CD4-positive, alpha-beta memory T cell (primary cell): ENCODE measurements at regions not wholly inside any gene's neighbourhood (a gene's known extent, or its start where the extent isn't known, plus 50 kb on each side); places are given as distances from the start of the nearest gene placed in this dataset.
A peak's percentile ranks its signal among the peaks of the same experiment; 100 is the strongest.

Experiments used
- CTCF ChIA-PET: fragments of 350-600 bp; sonication (Branson Sonifier 250); formaldehyde crosslinking; loops from one replicate; lab custom pipeline; 2021; ENCODE audit warnings: inconsistent platforms; ENCODE audit not compliant: partially characterized antibody; lab: Charles Lee
- POLR2A ChIA-PET: fragments of 350-600 bp; sonication (Branson Sonifier 250); formaldehyde crosslinking; loops from one replicate; lab custom pipeline; 2021; ENCODE audit not compliant: partially characterized antibody; lab: Charles Lee
- DNase-seq, 5 donors: peaks; one replicate each; pipeline versions ENCODE4 v3.0.0 to v3.0.0-alpha.2; 2020 to 2022; ENCODE audit warnings: mixed read lengths in 1 of 5
- H3K27ac ChIP-seq: one replicate; pipeline ENCODE4 v1.7.0; 2013; ENCODE audit warnings: low read depth, low read length
- H3K27me3 ChIP-seq: 2 replicates; pipeline ENCODE4 v1.7.0; 2013; ENCODE audit warnings: mild to moderate bottlenecking, low read length, moderate library complexity; ENCODE audit not compliant: insufficient read depth
- H3K36me3 ChIP-seq: 2 replicates; pipeline ENCODE4 v1.7.0; 2013; ENCODE audit warnings: mild to moderate bottlenecking, low read length, moderate library complexity; ENCODE audit not compliant: insufficient read depth
- H3K4me1 ChIP-seq: 2 replicates; pipeline ENCODE4 v1.7.0; 2013; ENCODE audit warnings: mild to moderate bottlenecking, low read length, moderate library complexity; ENCODE audit not compliant: insufficient read depth
- H3K4me3 ChIP-seq, 2 donors: one replicate each; pipeline ENCODE4 v1.7.0; 2013; ENCODE audit warnings: low read length in 2 of 2, mild to moderate bottlenecking in 1 of 2
- H3K9me3 ChIP-seq, 2 donors: one replicate each; pipeline ENCODE4 v1.7.0; 2013; ENCODE audit warnings: low read length in 2 of 2, control low read depth in 1 of 2; ENCODE audit not compliant: control insufficient read depth in 1 of 2
- H3K27ac Mint-ChIP-seq, 7 donors: one replicate each; pipeline ENCODE4 v1.8.0; 2020 to 2021; ENCODE audit warnings: mixed read lengths in 7 of 7, mild to moderate bottlenecking in 6 of 7, inconsistent platforms in 3 of 7, moderate library complexity in 3 of 7
- H3K27me3 Mint-ChIP-seq, 2 donors: one replicate each; pipeline ENCODE4 v1.8.0; 2020 to 2021; ENCODE audit warnings: mixed read lengths in 2 of 2
- H3K36me3 Mint-ChIP-seq, 2 donors: one replicate each; pipeline ENCODE4 v1.8.0; 2020 to 2021; ENCODE audit warnings: mixed read lengths in 2 of 2, inconsistent platforms in 1 of 2, mild to moderate bottlenecking in 1 of 2
- H3K4me1 Mint-ChIP-seq, 4 donors: one replicate each; pipeline ENCODE4 v1.8.0; 2020 to 2021; ENCODE audit warnings: mixed read lengths in 4 of 4, mild to moderate bottlenecking in 1 of 4
- H3K4me3 Mint-ChIP-seq, 8 donors: one replicate each; pipeline ENCODE4 v1.8.0; 2020 to 2021; ENCODE audit warnings: mixed read lengths in 8 of 8, mild to moderate bottlenecking in 7 of 8, moderate library complexity in 6 of 8, inconsistent platforms in 3 of 8
- H3K9me3 Mint-ChIP-seq, 8 donors: one replicate each; pipeline ENCODE4 v1.8.0; 2020 to 2021; ENCODE audit warnings: mixed read lengths in 8 of 8, mild to moderate bottlenecking in 5 of 8, inconsistent platforms in 3 of 8, moderate library complexity in 1 of 8
- intact Hi-C: fragments of 100-400 bp; cut with micrococcal nuclease; formaldehyde crosslinking; loops from one replicate; pipeline ENCODE4 v1.15.1; 2023

GRCh38 chrX:40285876-40286275, 188.1 kb upstream of the BCOR start:
- Histone ChIP-seq H3K36me3 (no peaks in the 10 kb centered on the region), H3K27me3 (no peaks in the 10 kb centered on the region), H3K9me3 (no peaks in the 10 kb centered on the region), H3K27ac (no peak overlapping the region), H3K4me3 (no peak overlapping the region), H3K4me1 (peaks cover 13% of the 10 kb centered on the region)
- ChIA-PET CTCF (no interaction called here), POLR2A (interaction anchor here (1.0 kb wide), 1 partner anchor 59 kb away, joined by 3 read pairs; no protein-coding TSS in a partner anchor)
- Mint-ChIP-seq H3K9me3 (peaks cover 0 to 26% (median 11%) of the 10 kb centered on the region in 8 donors), H3K27me3 (no peaks in the 10 kb centered on the region), H3K4me1 (peaks cover 11 to 13% (median 13%) of the 10 kb centered on the region in 4 donors), H3K4me3 (no peak overlapping the region), H3K36me3 (peaks cover 0 to 3% of the 10 kb centered on the region in 2 donors), H3K27ac (no peak overlapping the region)
- no peak for DNase-seq
- intact Hi-C loops = no loop called here

- no peaks in the 10 kb centered on the region for H3K27me3 ChIP-seq
- Mint-ChIP-seq H3K27me3 (no peaks in the 10 kb centered on the region), H3K4me3 (no peak overlapping the region), H3K27ac (peak overlapping the region in 1 of 7 donors; percentile 72), H3K36me3 (peaks cover 0 to 3% of the 10 kb centered on the region in 2 donors), H3K4me1 (peaks cover 12 to 21% (median 14%) of the 10 kb centered on the region in 4 donors), H3K9me3 (peaks cover 0 to 20% (median 9%) of the 10 kb centered on the region in 8 donors)
- ChIA-PET CTCF (no interaction called here), POLR2A (interaction anchor here (1.0 kb wide), 1 partner anchor 58 kb away, joined by 3 read pairs; no protein-coding TSS in a partner anchor)
- DNase-seq = no peak
- H3K9me3 ChIP-seq = no peaks in the 10 kb centered on the region
- no peak overlapping the region for H3K4me3 ChIP-seq
- H3K36me3 ChIP-seq = no peaks in the 10 kb centered on the region
- no peak overlapping the region for H3K27ac ChIP-seq
- H3K4me1 ChIP-seq = peaks cover 16% of the 10 kb centered on the region
- intact Hi-C loops = no loop called here
Observed at GRCh38 chrX:40284852-40285251, 187.1 kb upstream of the BCOR start.

GRCh38 chrX:40283981-40284380, 186.2 kb upstream of the BCOR start:
- ChIA-PET CTCF (no interaction called here), POLR2A (no interaction called here)
- Histone ChIP-seq H3K27me3 (no peaks in the 10 kb centered on the region), H3K36me3 (no peaks in the 10 kb centered on the region), H3K4me3 (no peak overlapping the region), H3K27ac (no peak overlapping the region), H3K4me1 (peaks cover 24% of the 10 kb centered on the region), H3K9me3 (no peaks in the 10 kb centered on the region)
- Mint-ChIP-seq H3K27ac (no peak overlapping the region), H3K4me3 (no peak overlapping the region), H3K9me3 (peaks cover 0 to 15% (median 6%) of the 10 kb centered on the region in 8 donors), H3K27me3 (no peaks in the 10 kb centered on the region), H3K36me3 (peaks cover 0 to 3% of the 10 kb centered on the region in 2 donors), H3K4me1 (peaks cover 20 to 30% (median 22%) of the 10 kb centered on the region in 4 donors)
- DNase-seq = no peak
- intact Hi-C loops = no loop called here

- Mint-ChIP-seq H3K27ac (peak overlapping the region in 1 of 7 donors; percentile 37), H3K9me3 (peaks cover 0 to 15% (median 6%) of the 10 kb centered on the region in 8 donors), H3K4me1 (peaks cover 24 to 38% (median 29%) of the 10 kb centered on the region in 4 donors), H3K27me3 (no peaks in the 10 kb centered on the region), H3K4me3 (no peak overlapping the region), H3K36me3 (peaks cover 0 to 3% of the 10 kb centered on the region in 2 donors)
- POLR2A ChIA-PET = interaction anchor here (0.9 kb wide), 1 partner anchor 179 kb away, joined by 3 read pairs; no protein-coding TSS in a partner anchor
- Histone ChIP-seq H3K36me3 (no peaks in the 10 kb centered on the region), H3K4me1 (peaks cover 32% of the 10 kb centered on the region), H3K27ac (no peak overlapping the region), H3K4me3 (no peak overlapping the region), H3K9me3 (no peaks in the 10 kb centered on the region), H3K27me3 (no peaks in the 10 kb centered on the region)
- DNase-seq = no peak
- intact Hi-C loops = no loop called here
- CTCF ChIA-PET = no interaction called here
Observed at GRCh38 chrX:40282946-40283660, 185.3 kb upstream of the BCOR start.

- POLR2A ChIA-PET = interaction anchor here (0.9 kb wide), 1 partner anchor 178 kb away, joined by 3 read pairs; no protein-coding TSS in a partner anchor
- CTCF ChIA-PET = no interaction called here
Observed at GRCh38 chrX:40282348-40282747, 184.6 kb upstream of the BCOR start.

GRCh38 chrX:40281336-40282005, 183.7 kb upstream of the BCOR start:
- H3K9me3 Mint-ChIP-seq = peaks cover 0 to 20% (median 5%) of the 10 kb centered on the region in 8 donors
- H3K4me1 ChIP-seq = peaks cover 37% of the 10 kb centered on the region
- H3K4me3 Mint-ChIP-seq = peak overlapping the region in 6 of 8 donors; percentile 18 to 51 (median 35)
- H3K4me1 Mint-ChIP-seq = peaks cover 24 to 42% (median 32%) of the 10 kb centered on the region in 4 donors
- peaks cover 0 to 3% of the 10 kb centered on the region in 2 donors for H3K36me3 Mint-ChIP-seq
- POLR2A ChIA-PET = interaction anchor here (0.6 kb wide), 1 partner anchor 1477 kb away, joined by 3 read pairs; no protein-coding TSS in a partner anchor
- intact Hi-C loops = no loop called here
- CTCF ChIA-PET = no interaction called here
- no peaks in the 10 kb centered on the region for H3K27me3 Mint-ChIP-seq
- no peak overlapping the region for H3K27ac ChIP-seq
- H3K27ac Mint-ChIP-seq = peak overlapping the region in 6 of 7 donors; percentile 22 to 65 (median 40)
- no peaks in the 10 kb centered on the region for H3K36me3 ChIP-seq
- no peaks in the 10 kb centered on the region for H3K27me3 ChIP-seq
- H3K4me3 ChIP-seq = no peak overlapping the region
- peak in 4 of 5 donors; percentile 13 to 46 (median 32) for DNase-seq
- H3K9me3 ChIP-seq = no peaks in the 10 kb centered on the region

More at GRCh38 chrX:40282348-40282747, 184.6 kb upstream of the BCOR start:
- H3K4me1 ChIP-seq = peaks cover 37% of the 10 kb centered on the region
- Mint-ChIP-seq H3K27ac (peak overlapping the region in 1 of 7 donors; percentile 36), H3K4me1 (peaks cover 24 to 42% (median 32%) of the 10 kb centered on the region in 4 donors), H3K4me3 (no peak overlapping the region), H3K9me3 (peaks cover 0 to 20% (median 5%) of the 10 kb centered on the region in 8 donors), H3K27me3 (no peaks in the 10 kb centered on the region), H3K36me3 (peaks cover 0 to 3% of the 10 kb centered on the region in 2 donors)
- H3K9me3 ChIP-seq = no peaks in the 10 kb centered on the region
- no peaks in the 10 kb centered on the region for H3K36me3 ChIP-seq
- no peak for DNase-seq
- H3K27me3 ChIP-seq = no peaks in the 10 kb centered on the region
- H3K4me3 ChIP-seq = no peak overlapping the region
- H3K27ac ChIP-seq = no peak overlapping the region
- intact Hi-C loops = no loop called here

GRCh38 chrX:40279762-40280161, 182.0 kb upstream of the BCOR start:
- CTCF ChIA-PET = interaction anchor here (0.7 kb wide), 1 partner anchor 274 kb away, joined by 3 read pairs; no protein-coding TSS in a partner anchor
- no peaks in the 10 kb centered on the region for H3K27me3 ChIP-seq
- H3K27me3 Mint-ChIP-seq = no peaks in the 10 kb centered on the region
- peak overlapping the region; percentile 76 to 96 (median 94) for H3K27ac Mint-ChIP-seq
- H3K36me3 Mint-ChIP-seq = no peaks in the 10 kb centered on the region
- H3K9me3 ChIP-seq = no peaks in the 10 kb centered on the region
- no peak overlapping the region for H3K4me3 ChIP-seq
- POLR2A ChIA-PET = interaction anchor here (0.7 to 1.6 kb wide), 2 partner anchors 183 to 424 kb away, joined by 3 read pairs; no protein-coding TSS in a partner anchor
- peaks cover 24 to 42% (median 32%) of the 10 kb centered on the region in 4 donors for H3K4me1 Mint-ChIP-seq
- intact Hi-C loops = no loop called here
- no peak overlapping the region for H3K4me3 Mint-ChIP-seq
- H3K36me3 ChIP-seq = no peaks in the 10 kb centered on the region
- DNase-seq = no peak
- peaks cover 37% of the 10 kb centered on the region for H3K4me1 ChIP-seq
- H3K9me3 Mint-ChIP-seq = peaks cover 0 to 19% (median 5%) of the 10 kb centered on the region in 8 donors
- H3K27ac ChIP-seq = no peak overlapping the region
